ENCODE measurements at regions not wholly inside any gene's neighbourhood (a gene's known extent, or its start where the extent isn't known, plus 50 kb on each side); places are given as distances from the start of the nearest gene placed in this dataset.

- DNase-seq (ENCODE audit: low spot score): no peak
These were observed 933.7 kb upstream of the SLITRK5 start for GRCh38 chr13:86737334-86737932.

DNA sequence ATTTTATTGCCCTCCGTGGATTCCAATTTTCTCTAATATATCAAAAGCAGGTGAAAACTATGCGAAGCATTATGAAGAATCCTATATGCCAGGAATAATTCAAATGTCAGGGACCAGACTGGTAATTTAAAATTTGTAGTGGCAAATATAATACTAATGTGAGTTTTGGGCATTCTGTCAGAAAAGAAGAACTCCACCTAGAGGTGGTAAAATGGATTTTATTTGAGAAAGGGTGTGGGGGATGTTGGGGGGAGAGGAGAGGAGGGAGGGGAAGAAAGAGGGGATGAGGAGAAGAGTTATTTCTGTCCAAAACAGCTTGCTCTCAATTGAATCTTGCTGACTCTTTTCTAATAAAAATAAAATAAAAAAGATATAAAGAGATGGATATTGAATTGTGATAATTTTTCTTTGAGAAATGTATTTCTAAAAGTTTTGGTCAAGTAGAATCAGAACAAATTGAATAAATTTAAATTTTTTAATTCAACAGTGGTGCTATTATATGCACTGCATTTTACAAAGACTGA lies 929.3 kb upstream of the SLITRK5 start:
- DNase-seq (ENCODE audit: low spot score): no peak

- DNase-seq (ENCODE audit: low spot score): no peak
These were observed 913.8 kb upstream of the SLITRK5 start for GRCh38 chr13:86757236-86757978.

DNA sequence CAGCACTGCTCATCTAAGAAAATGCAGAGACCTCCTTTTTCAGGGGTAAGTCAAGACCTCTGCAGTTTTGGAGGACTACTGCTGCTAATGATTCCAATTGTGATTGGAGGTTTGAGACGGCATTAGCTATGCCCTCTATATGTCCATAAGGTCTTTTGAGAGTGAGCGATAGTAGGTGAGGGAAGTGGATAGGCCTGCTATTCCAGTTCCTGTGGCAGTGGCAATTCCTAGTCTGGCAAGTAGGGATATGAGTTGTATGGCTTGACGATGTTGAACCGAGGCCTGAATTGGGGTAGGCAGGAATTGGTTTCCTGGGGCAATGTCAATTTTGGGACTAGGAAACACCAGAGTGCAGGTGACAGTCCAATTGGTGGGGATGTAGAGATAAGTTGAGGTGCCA lies 913.1 kb upstream of the SLITRK5 start:
- DNase-seq (ENCODE audit: low spot score): no peak

GRCh38 chr13:86760620-86761019 lies 910.6 kb upstream of the SLITRK5 start:
- no peak for DNase-seq (ENCODE audit: low spot score)

DNA sequence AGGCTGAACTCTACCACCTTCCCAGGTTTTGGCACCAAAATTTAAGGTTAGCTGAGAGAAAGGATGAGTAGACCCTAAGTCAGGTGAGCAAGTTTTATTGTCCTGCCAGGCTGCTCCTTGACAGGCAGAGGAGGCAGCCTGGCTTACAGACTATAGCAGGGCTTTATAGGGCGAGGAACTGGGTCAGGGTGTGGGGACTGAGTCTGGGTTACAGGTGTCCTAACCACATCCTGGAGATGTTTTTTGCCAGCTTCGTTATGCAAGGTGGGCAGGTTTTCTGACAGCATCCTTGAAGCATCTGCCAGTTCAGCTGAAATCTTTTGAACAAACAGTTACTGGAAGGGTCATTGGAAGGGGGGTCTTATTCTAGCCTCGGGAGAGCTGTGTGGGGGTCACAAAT lies 905.7 kb upstream of the SLITRK5 start:
- DNase-seq (ENCODE audit: low spot score): no peak

GRCh38 chr13:86788616-86789015 lies 882.6 kb upstream of the SLITRK5 start:
- no peak for DNase-seq (ENCODE audit: low spot score)

DNA sequence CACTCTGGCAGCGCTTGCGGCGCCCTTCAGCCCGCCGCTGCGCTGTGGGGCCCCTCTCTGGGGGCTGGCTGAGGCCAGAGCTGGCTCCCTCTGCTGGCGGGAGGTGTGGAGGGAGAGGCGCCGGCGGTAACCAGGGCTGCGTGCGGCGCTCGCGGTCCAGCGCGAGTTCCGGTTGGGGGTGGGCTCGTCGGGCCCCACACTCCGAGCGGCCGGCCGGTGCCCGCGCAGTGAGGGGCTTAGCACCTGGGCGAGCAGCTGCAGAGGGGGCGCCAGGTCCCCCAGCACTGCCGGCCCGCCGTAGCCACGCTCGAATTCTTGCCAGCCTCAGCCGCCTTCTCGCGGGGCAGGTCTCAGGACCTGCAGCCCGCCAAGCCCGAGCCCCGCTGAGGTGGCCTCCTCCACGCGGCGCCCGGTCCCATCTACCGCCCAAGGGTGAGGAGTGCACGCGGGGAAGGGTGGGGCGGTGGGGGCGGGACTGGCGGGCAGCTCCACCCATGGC lies 879.0 kb upstream of the SLITRK5 start:
- DNase-seq (ENCODE audit: low spot score): no peak

DNA sequence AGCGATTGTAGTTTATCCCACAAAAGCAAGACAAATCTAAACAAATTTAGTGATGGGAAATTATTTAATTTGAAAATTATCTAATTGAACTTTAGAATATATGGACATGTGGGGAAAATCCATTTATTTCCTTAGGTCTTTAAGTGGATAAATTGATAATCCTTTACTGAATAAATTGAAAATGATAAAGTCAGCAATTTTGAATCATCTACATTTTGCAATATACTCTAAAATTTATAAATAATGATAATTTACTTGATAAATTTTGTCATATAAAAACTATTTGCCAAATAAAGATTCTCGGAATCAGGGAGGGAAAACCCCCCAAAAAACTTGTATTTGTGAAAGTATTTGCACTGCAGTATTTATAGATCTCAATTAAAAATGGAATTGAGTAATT lies 875.3 kb upstream of the SLITRK5 start:
- DNase-seq (ENCODE audit: low spot score): no peak

- DNase-seq (ENCODE audit: low spot score): no peak
These were observed 860.8 kb upstream of the SLITRK5 start for GRCh38 chr13:86810361-86810760.

DNA sequence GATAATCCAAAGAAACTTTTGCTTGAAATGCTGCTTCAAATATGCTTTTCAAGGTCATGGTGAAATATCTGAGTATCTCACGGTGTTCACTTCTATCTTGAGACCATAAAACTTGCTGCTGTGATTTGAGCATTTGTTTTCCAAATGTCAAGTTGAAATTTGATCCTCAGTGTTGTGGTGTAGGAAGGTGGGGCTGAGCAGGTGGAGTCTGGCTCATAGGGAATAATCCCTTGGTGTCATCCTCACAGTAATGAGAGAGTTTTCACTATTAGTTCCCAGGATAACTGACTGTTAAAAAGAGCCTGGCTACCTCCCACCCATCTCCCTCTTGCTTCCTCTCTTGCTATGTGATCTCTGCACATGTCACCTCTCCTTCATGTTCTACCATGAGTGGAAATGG lies 858.0 kb upstream of the SLITRK5 start:
- DNase-seq (ENCODE audit: low spot score): no peak

DNA sequence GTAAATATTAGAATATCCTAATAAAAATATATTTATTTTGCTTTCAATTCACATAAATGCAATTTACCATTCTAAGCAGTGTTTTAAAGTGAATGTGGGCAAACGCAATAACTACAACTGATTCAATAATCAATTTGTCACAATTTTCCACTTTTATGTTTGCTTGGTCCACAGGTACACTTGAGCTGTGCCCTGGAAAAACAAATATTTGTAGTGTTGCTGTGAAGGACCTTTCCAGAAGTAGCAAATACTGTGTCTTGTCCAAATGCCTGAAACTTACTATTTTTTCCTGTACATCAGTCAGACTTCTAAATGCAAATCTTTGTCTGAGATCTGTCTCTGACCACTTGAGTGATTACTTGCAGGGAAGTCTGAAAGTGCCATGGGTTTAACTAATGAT lies 845.8 kb upstream of the SLITRK5 start:
- DNase-seq (ENCODE audit: low spot score): no peak

- DNase-seq (ENCODE audit: low spot score): no peak
These were observed 844.9 kb upstream of the SLITRK5 start for GRCh38 chr13:86826232-86826631.

DNA sequence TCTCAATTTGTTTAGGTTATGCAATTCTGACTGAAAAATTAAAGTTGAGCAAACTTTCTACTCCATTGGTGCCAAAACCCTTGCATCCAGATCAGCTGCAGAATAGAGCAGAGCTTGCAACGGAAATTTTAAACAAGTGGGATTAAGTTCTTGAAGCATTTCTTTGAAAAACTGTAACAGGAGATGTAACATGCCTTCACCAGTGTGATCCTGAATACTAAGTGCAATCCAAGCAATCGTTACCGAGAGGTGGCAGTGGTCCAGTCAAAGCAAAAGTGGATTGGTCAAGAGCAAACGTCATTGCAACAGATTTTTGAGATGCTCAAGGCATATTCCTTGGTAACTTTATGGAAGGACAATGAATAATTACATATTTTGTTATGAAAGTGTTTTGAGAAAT lies 841.1 kb upstream of the SLITRK5 start:
- no peak for DNase-seq (ENCODE audit: low spot score)

- DNase-seq (ENCODE audit: low spot score): no peak
These were observed 840.1 kb upstream of the SLITRK5 start for GRCh38 chr13:86831084-86831483.

DNA sequence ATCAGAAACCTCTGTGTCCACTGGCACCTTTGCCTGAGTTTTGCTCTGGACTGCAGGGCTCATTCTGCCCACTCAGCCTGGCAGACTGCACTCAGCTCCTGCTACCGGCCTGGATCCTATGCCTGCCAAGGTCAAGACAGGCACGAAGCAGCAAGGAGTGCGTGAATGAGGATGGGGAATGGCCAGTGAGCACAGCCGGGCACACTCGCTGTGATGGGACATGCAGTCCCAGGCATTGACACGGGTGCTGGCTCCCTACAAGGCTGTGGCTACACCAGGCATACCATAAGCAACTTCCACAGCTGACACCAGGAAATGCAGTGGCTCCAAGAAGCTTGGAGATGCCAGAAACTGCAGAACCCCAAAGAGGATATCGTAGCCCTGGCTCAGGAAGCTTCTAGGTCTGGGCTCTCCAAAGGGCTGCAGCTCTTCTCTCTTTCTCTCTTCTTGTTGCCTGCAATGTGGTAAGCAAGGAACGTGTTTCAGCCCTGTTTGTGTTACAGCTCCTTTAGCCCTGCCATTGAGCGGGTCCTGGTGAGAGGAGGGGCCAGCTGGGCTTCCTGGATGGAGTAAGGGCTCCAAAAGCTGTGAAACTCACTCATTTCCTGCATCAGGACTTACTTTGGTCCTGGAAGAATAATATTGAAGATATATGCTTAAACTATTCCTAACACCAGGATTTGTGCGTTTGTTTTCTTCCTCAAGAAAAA lies 832.6 kb upstream of the SLITRK5 start:
- no peak for DNase-seq (ENCODE audit: low spot score)

DNA sequence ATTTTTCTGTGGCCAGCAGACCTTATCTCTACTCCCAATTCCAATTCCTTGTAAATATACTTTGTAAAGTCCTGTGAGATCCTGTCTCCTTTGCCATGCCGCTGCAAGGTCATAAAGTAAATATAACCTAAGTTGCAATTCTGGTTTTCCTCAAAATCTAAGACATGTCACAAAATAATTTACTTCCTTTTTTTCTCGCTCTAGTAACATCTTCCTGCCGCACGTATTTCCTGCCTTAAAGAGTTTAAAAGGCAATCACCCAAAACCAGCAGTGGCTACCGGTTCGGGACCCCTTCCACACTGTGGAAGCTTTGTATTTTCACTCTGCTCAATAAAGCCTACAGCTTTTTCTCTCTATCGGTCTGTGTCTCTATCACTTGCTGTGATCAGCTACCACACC lies 832.0 kb upstream of the SLITRK5 start:
- DNase-seq (ENCODE audit: low spot score): no peak

- no peak for DNase-seq (ENCODE audit: low spot score)
These were observed 830.6 kb upstream of the SLITRK5 start for GRCh38 chr13:86840250-86841191.

- no peak for DNase-seq (ENCODE audit: low spot score)
These were observed 829.9 kb upstream of the SLITRK5 start for GRCh38 chr13:86841264-86841663.

DNA sequence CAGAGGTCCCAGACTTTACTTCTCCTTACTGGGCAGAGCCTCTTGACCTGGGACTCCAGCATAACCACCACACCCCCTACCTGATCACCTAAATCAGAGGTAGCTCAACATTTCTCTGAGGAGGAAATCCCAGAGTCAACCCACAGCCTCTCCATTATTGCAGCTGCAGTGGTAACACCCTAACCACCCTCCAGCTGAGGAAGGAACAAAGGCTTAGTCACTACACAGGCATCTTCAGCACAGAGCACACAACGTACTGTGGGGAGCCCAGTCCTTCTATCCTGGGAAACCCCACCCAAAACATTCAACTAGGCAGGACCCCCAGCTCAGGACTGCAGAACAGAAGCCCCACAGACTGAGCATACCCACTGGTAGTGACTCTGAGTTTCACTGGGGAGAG lies 824.7 kb upstream of the SLITRK5 start:
- no peak for DNase-seq (ENCODE audit: low spot score)

DNA sequence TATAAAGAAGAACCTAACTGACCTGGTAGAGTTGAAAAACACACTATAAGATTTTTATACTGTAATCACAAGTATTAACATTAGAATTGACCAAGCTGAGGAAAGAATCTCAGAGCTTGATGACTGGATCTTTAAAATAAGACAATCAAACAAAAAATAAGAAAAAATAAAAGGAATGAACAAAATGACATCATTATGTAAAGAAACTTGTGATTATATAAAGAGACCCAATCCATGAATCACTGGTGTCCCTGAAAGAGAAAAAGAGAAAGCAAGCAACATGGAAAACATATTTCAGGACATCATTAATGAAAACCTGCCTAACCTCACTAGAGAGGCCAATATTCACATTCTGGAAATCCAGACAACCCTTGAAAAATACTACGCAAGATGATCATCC lies 822.5 kb upstream of the SLITRK5 start:
- DNase-seq (ENCODE audit: low spot score): no peak

GRCh38 chr13:86856991-86857390 lies 814.2 kb upstream of the SLITRK5 start:
- DNase-seq (ENCODE audit: low spot score): no peak

All from HuH-7 (cell line).